SJCRH30 (cell line): ENCODE measurements at regions not wholly inside any gene's neighbourhood (a gene's known extent, or its start where the extent isn't known, plus 50 kb on each side); places are given as distances from the start of the nearest gene placed in this dataset.

ENCODE experiments used
- DNase-seq, 2 experiments: peaks; one replicate each; pipeline ENCODE4 v3.0.0-alpha.2; 2015 to 2020
- H3K27ac ChIP-seq: fragments of 250-450 bp; sonication (Bioruptor Pico); 2 replicates; pipeline ENCODE4 v1.5.1; 2020; ENCODE audit warnings: mild to moderate bottlenecking, moderate library complexity
- H3K27me3 ChIP-seq: fragments of 250-450 bp; sonication (Bioruptor Pico); 2 replicates; pipeline ENCODE4 v1.5.1; 2020; ENCODE audit warnings: mild to moderate bottlenecking, moderate library complexity
- H3K36me3 ChIP-seq: fragments of 250-450 bp; sonication (Bioruptor Pico); 2 replicates; pipeline ENCODE4 v1.5.1; 2020; ENCODE audit warnings: mild to moderate bottlenecking, moderate library complexity
- H3K4me1 ChIP-seq: fragments of 250-450 bp; sonication (Bioruptor Pico); 2 replicates; pipeline ENCODE4 v1.5.1; 2020; ENCODE audit warnings: mild to moderate bottlenecking, moderate library complexity
- H3K4me3 ChIP-seq: fragments of 250-450 bp; sonication (Bioruptor Pico); 2 replicates; pipeline ENCODE4 v1.5.1; 2020; ENCODE audit warnings: mild to moderate bottlenecking, moderate library complexity
- H3K9me3 ChIP-seq: fragments of 250-450 bp; sonication (Bioruptor Pico); replicated peaks from 2 replicates; pipeline ENCODE4 v1.5.1; 2020; ENCODE audit warnings: mild to moderate bottlenecking, moderate library complexity

DNA sequence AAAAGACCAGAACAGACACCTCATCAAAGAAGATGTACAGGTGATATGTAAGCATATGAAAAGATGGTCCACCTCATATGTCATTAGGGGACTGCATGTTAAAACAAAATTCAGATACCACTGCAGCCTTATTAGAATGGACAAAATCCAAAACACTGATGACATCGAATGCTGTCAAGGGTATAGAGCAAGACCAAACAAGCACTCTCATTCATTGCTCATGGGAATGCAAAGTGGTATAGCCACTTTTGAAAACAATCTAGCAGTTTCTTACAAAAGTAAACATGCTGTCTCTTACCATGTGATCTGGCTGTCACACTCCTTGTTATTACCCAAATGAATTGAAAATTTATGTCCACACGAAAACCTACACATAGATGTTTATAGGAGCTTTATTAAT, 426.6 kb upstream of the ESRRG start:
- no peaks in the 10 kb centered on the region for H3K36me3 ChIP-seq
- no peaks in the 10 kb centered on the region for H3K9me3 ChIP-seq
- H3K4me1 ChIP-seq = no peaks in the 10 kb centered on the region
- DNase-seq = no peak
- H3K4me3 ChIP-seq = no peak overlapping the region
- H3K27ac ChIP-seq = no peak overlapping the region
- H3K27me3 ChIP-seq = no peaks in the 10 kb centered on the region

GRCh38 chr1:217141711-217142110, 418.5 kb upstream of the ESRRG start:
- Histone ChIP-seq H3K9me3 (no peaks in the 10 kb centered on the region), H3K27ac (no peak overlapping the region), H3K4me1 (no peaks in the 10 kb centered on the region), H3K27me3 (no peaks in the 10 kb centered on the region), H3K4me3 (no peak overlapping the region), H3K36me3 (no peaks in the 10 kb centered on the region)
- DNase-seq = no peak

- Histone ChIP-seq H3K27ac (no peak overlapping the region), H3K27me3 (no peaks in the 10 kb centered on the region), H3K9me3 (no peaks in the 10 kb centered on the region), H3K4me3 (no peak overlapping the region), H3K4me1 (no peaks in the 10 kb centered on the region), H3K36me3 (no peaks in the 10 kb centered on the region)
- no peak for DNase-seq
Measured at GRCh38 chr1:217140041-217140901, 417.0 kb upstream of the ESRRG start.

- Histone ChIP-seq H3K4me1 (no peaks in the 10 kb centered on the region), H3K4me3 (no peak overlapping the region), H3K27me3 (no peaks in the 10 kb centered on the region), H3K9me3 (no peaks in the 10 kb centered on the region), H3K27ac (no peak overlapping the region), H3K36me3 (no peaks in the 10 kb centered on the region)
- DNase-seq = no peak
Measured at GRCh38 chr1:217139513-217139912, 416.3 kb upstream of the ESRRG start.

GRCh38 chr1:217138799-217139466, 415.7 kb upstream of the ESRRG start:
- Histone ChIP-seq H3K4me3 (no peak overlapping the region), H3K4me1 (no peaks in the 10 kb centered on the region), H3K27me3 (no peaks in the 10 kb centered on the region), H3K9me3 (no peaks in the 10 kb centered on the region), H3K36me3 (no peaks in the 10 kb centered on the region), H3K27ac (no peak overlapping the region)
- no peak for DNase-seq

GRCh38 chr1:217138173-217138765, 415.0 kb upstream of the ESRRG start:
- H3K4me1 ChIP-seq = no peaks in the 10 kb centered on the region
- no peak overlapping the region for H3K4me3 ChIP-seq
- H3K36me3 ChIP-seq = no peaks in the 10 kb centered on the region
- DNase-seq = no peak
- no peaks in the 10 kb centered on the region for H3K9me3 ChIP-seq
- H3K27me3 ChIP-seq = no peaks in the 10 kb centered on the region
- H3K27ac ChIP-seq = no peak overlapping the region

GRCh38 chr1:217137210-217137881, 414.1 kb upstream of the ESRRG start:
- DNase-seq = no peak
- Histone ChIP-seq H3K27me3 (no peaks in the 10 kb centered on the region), H3K4me3 (no peak overlapping the region)

GRCh38 chr1:217136895-217137205, 413.6 kb upstream of the ESRRG start:
- H3K36me3 ChIP-seq = no peaks in the 10 kb centered on the region
- H3K4me1 ChIP-seq = no peaks in the 10 kb centered on the region
- H3K27me3 ChIP-seq = no peaks in the 10 kb centered on the region
- DNase-seq = no peak
- H3K9me3 ChIP-seq = no peaks in the 10 kb centered on the region
- no peak overlapping the region for H3K27ac ChIP-seq
- H3K4me3 ChIP-seq = no peak overlapping the region

More at GRCh38 chr1:217137210-217137881, 414.1 kb upstream of the ESRRG start:
- Histone ChIP-seq H3K4me1 (no peaks in the 10 kb centered on the region), H3K27ac (no peak overlapping the region), H3K36me3 (no peaks in the 10 kb centered on the region), H3K9me3 (no peaks in the 10 kb centered on the region)

DNA sequence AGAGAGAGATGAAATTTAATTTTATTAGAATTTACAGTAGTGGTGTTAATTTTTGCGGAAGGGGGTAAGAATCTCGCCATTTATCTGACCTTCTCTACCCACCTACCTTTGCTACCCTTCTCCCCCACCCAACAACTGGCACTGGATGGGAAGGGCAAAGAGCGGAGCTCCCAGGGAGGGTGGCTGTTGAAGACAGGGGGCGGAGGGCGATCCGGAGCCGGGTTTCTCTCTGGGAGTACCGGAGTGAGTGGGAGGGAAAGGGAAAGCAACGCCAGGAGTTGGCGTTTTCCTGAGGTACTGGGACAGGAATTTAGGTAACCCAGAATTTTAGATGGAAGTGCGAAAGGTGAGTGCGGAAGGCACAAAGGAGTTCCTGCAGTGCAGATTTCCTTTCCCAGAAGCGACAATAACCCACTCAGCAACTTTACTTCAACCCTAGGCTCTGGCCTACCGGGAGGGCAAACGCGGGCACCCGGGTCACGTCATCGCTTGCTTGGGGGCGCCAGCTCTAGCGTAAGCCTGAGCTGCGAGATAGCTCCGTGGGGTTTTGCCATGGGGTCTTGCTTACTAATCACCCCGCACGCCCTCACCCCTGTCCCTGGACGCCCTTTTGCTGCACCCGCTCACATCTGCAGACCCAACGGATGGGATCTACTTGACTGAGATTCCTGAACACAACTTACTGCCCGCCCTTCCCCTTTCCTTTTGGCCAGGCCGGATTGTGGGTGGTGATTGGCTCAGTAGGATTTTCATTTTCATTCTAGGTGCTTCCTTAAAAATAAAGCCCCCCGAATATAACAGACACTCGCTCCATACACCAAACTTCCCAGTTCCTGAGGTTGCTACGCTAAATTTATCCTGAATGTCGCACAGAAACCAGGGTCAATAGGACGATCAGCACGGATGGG, 413.0 kb upstream of the ESRRG start:
- Histone ChIP-seq H3K27ac (no peak overlapping the region), H3K36me3 (no peaks in the 10 kb centered on the region), H3K9me3 (no peaks in the 10 kb centered on the region), H3K27me3 (no peaks in the 10 kb centered on the region), H3K4me3 (no peak overlapping the region), H3K4me1 (no peaks in the 10 kb centered on the region)
- DNase-seq = no peak

- H3K4me3 ChIP-seq = no peak overlapping the region
- no peaks in the 10 kb centered on the region for H3K4me1 ChIP-seq
- H3K27me3 ChIP-seq = no peaks in the 10 kb centered on the region
- no peak for DNase-seq
- no peak overlapping the region for H3K27ac ChIP-seq
- H3K36me3 ChIP-seq = no peaks in the 10 kb centered on the region
- H3K9me3 ChIP-seq = no peaks in the 10 kb centered on the region
Measured at GRCh38 chr1:217135569-217135915, 412.3 kb upstream of the ESRRG start.

- H3K4me3 ChIP-seq = no peak overlapping the region
- DNase-seq = no peak
- H3K27me3 ChIP-seq = no peaks in the 10 kb centered on the region
- no peaks in the 10 kb centered on the region for H3K9me3 ChIP-seq
- H3K27ac ChIP-seq = no peak overlapping the region
- no peaks in the 10 kb centered on the region for H3K4me1 ChIP-seq
- no peaks in the 10 kb centered on the region for H3K36me3 ChIP-seq
Measured at GRCh38 chr1:217134857-217135568, 411.8 kb upstream of the ESRRG start.

DNA sequence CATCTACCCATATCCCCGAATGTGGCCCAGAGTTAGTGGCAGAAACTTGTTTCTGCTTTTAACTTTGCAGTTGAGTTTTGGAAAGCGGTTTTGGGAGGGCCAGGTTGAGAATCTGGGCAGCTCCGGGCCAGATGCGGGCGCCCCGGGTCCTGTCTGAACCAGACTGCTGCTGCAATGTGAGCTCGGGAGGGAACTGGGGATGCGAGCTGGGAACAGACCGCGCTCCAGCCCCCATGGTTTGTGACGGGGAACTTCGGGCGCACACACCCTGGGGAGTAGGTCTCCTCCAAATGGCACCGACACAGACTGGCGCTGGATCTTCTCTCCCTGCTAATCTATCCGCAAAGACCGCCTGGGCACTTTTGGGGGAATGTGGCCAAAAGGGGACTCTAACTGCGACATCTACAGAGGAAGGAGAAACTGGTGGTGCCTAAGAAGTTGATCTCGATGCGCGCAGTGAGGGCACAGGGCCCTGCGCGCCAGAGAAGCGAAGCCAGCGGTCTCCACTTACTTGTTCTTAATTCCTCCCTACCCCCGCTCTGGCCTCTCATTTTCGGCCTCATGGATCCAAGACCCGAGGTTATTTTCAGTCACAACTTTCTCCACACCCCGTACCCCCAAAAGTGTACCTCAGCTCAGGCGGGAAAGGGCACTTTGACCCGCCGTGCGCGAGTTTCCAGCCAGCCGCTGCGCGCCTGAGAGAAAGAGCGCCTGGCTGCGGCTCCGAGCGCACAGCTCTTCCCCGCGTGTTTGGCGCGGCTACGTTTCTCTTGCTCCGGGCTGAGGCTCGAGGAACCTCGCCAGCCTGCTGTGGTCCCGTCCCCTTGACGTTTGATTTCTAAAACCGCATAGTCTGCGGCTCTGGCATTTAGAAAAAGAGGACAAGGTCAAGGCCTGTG, 411.0 kb upstream of the ESRRG start:
- no peaks in the 10 kb centered on the region for H3K9me3 ChIP-seq
- no peaks in the 10 kb centered on the region for H3K36me3 ChIP-seq
- no peak for DNase-seq
- H3K4me3 ChIP-seq = no peak overlapping the region
- H3K27ac ChIP-seq = no peak overlapping the region
- H3K27me3 ChIP-seq = no peaks in the 10 kb centered on the region
- H3K4me1 ChIP-seq = no peaks in the 10 kb centered on the region

- no peak overlapping the region for H3K4me3 ChIP-seq
- H3K9me3 ChIP-seq = no peaks in the 10 kb centered on the region
- no peaks in the 10 kb centered on the region for H3K4me1 ChIP-seq
- H3K36me3 ChIP-seq = no peaks in the 10 kb centered on the region
- no peak overlapping the region for H3K27ac ChIP-seq
- no peaks in the 10 kb centered on the region for H3K27me3 ChIP-seq
- no peak for DNase-seq
Measured at GRCh38 chr1:217133092-217133491, 409.9 kb upstream of the ESRRG start.
